Prostate gland (tissue), 2 donors: ENCODE measurements at regions not wholly inside any gene's neighbourhood (a gene's known extent, or its start where the extent isn't known, plus 50 kb on each side); places are given as distances from the start of the nearest gene placed in this dataset.

Source experiments
- CTCF ChIP-seq, 4 experiments: fragments of 200-600 bp in 2 of 4; fragments of 450-650 bp in 2 of 4; sonication (generic) in 2 of 4; IDR thresholded peaks; 1 replicate in 3 of 4; 2 replicates in 1 of 4; pipeline ENCODE4 v1.5.1; 2016 to 2019; ENCODE audit warnings: antibody characterized with exemption in 4 of 4, mild to moderate bottlenecking in 2 of 4, moderate library complexity in 2 of 4
- POLR2AphosphoS5 ChIP-seq: sonication (generic); formaldehyde crosslinking; IDR thresholded peaks from one replicate; pipeline ENCODE4 v1.6.1; 2017; ENCODE audit warnings: antibody characterized with exemption

DNA sequence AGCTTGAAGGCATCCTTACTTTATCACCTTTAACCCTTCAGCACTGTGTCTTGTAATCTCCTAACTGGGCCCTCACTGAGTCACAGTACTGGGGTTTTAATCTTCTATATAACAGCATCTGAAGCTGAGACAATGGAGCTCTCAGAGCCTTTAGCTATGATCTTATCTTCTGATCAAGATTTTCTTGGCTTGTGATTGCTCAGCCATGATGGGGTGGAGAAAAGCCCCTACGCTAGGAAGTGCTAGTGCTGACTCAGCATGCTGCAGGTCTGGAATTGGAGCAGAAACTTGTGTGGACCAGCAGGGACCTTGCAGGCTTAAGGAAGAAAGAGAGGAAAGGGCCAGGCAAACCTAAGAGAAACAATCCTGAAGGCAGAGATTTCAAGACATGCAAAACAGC lies 71.7 kb upstream of the EED start:
- TF ChIP-seq CTCF (IDR thresholded peaks at IDR 0.05) = no peak
- TF ChIP-seq POLR2AphosphoS5 = no peak
